Choroid plexus epithelial cell (primary cell): ENCODE measurements at regions not wholly inside any gene's neighbourhood (a gene's known extent, or its start where the extent isn't known, plus 50 kb on each side); places are given as distances from the start of the nearest gene placed in this dataset.
A peak's percentile ranks its signal among the peaks of the same experiment; 100 is the strongest.

Experiments
- DNase-seq: peaks from one replicate; pipeline ENCODE4 v3.0.0-alpha.2; 2010; ENCODE audit warnings: low read depth
- H3K4me3 ChIP-seq: 2 replicates; pipeline ENCODE4 v1.5.1; 2011; ENCODE audit warnings: low read depth, mild to moderate bottlenecking, control low read depth, low read length, moderate library complexity
- CTCF ChIP-seq: conservative IDR thresholded peaks from 2 replicates; pipeline ENCODE4 v1.5.1; 2011; ENCODE audit warnings: low read depth, mild to moderate bottlenecking, control low read depth, inconsistent platforms, low read length, moderate library complexity

GRCh38 chr5:35456506-35456905 lies 161.2 kb upstream of the SPEF2 start:
- no peak for TF ChIP-seq CTCF
- no peak for DNase-seq
- H3K4me3 ChIP-seq = no peak overlapping the region

GRCh38 chr5:35454011-35454525 lies 163.6 kb upstream of the SPEF2 start:
- TF ChIP-seq CTCF = no peak
- no peak for DNase-seq
- H3K4me3 ChIP-seq = no peak overlapping the region

- DNase-seq = no peak
- H3K4me3 ChIP-seq = no peak overlapping the region
- TF ChIP-seq CTCF = no peak
Observed at GRCh38 chr5:35443803-35444595, 173.7 kb upstream of the SPEF2 start.

- DNase-seq = peak; percentile 18
- no peak overlapping the region for H3K4me3 ChIP-seq
- no peak for TF ChIP-seq CTCF
Observed at GRCh38 chr5:35442885-35443639, 174.6 kb upstream of the SPEF2 start.

- no peak for TF ChIP-seq CTCF
- no peak for DNase-seq
- H3K4me3 ChIP-seq = no peak overlapping the region
Observed at GRCh38 chr5:35440409-35440808, 177.3 kb upstream of the SPEF2 start.

GRCh38 chr5:35438786-35439185 lies 178.9 kb upstream of the SPEF2 start:
- no peak overlapping the region for H3K4me3 ChIP-seq
- DNase-seq = peak; percentile 14
- no peak for TF ChIP-seq CTCF
